Vagina (tissue), 2 donors: ENCODE measurements at regions not wholly inside any gene's neighbourhood (a gene's known extent, or its start where the extent isn't known, plus 50 kb on each side); places are given as distances from the start of the nearest gene placed in this dataset.

Source experiments
- DNase-seq, 2 donors: peaks; one replicate each; pipeline ENCODE4 v3.0.0-alpha.2; 2017; ENCODE audit errors: extremely low spot score in 2 of 2
- H3K27ac ChIP-seq: fragments of 200-600 bp; sonication (generic); one replicate; pipeline ENCODE4 v1.5.1; 2019
- H3K27me3 ChIP-seq: fragments of 200-600 bp; sonication (generic); one replicate; pipeline ENCODE4 v1.5.1; 2019
- H3K36me3 ChIP-seq, 2 donors: fragments of 200-600 bp; sonication (generic); one replicate each; pipeline ENCODE4 v1.5.1; 2017 to 2019
- H3K4me1 ChIP-seq: fragments of 200-600 bp; sonication (generic); one replicate; pipeline ENCODE4 v1.5.1; 2019
- H3K4me3 ChIP-seq, 2 donors: fragments of 200-600 bp; sonication (generic); 1 replicate in 1 of 2; 2 replicates in 1 of 2; pipeline ENCODE4 v1.5.1; 2016 to 2019
- H3K9me3 ChIP-seq: fragments of 200-600 bp; sonication (generic); one replicate; pipeline ENCODE4 v1.5.1; 2019
- CTCF ChIP-seq, 3 experiments: fragments of 450-650 bp in 2 of 3; fragments of 200-600 bp in 1 of 3; sonication (generic) in 1 of 3; IDR thresholded peaks; one replicate each; pipeline ENCODE4 v1.5.1; 2017 to 2019; ENCODE audit warnings: antibody characterized with exemption in 3 of 3, mild to moderate bottlenecking in 2 of 3, moderate library complexity in 2 of 3
- POLR2A ChIP-seq, 2 donors: fragments of 450-650 bp; IDR thresholded peaks; one replicate each; pipeline ENCODE4 v1.6.1; 2017; ENCODE audit warnings: antibody characterized with exemption in 2 of 2, mild to moderate bottlenecking in 2 of 2, moderate library complexity in 2 of 2
- POLR2AphosphoS5 ChIP-seq, 2 donors: sonication (generic); formaldehyde crosslinking; IDR thresholded peaks; one replicate each; pipeline ENCODE4 v1.9.0; 2017; ENCODE audit warnings: antibody characterized with exemption in 2 of 2, mild to moderate bottlenecking in 2 of 2, low read depth in 1 of 2; ENCODE audit not compliant: insufficient read depth in 1 of 2
- intact Hi-C: fragments of 100-400 bp; cut with DNase I; formaldehyde crosslinking; loops from one replicate; pipeline ENCODE4 v1.15.1; 2023

- DNase-seq = no peak
- no peak for TF ChIP-seq POLR2AphosphoS5 (IDR thresholded peaks at IDR 0.05; ENCODE audit: insufficient read depth in 1 of 2, low read depth in 1 of 2)
- TF ChIP-seq CTCF (IDR thresholded peaks at IDR 0.05) = no peak
- no peak for TF ChIP-seq POLR2A (IDR thresholded peaks at IDR 0.05)
- Histone ChIP-seq H3K36me3 (no peaks in the 10 kb centered on the region), H3K4me3 (no peak overlapping the region), H3K27ac (no peak overlapping the region), H3K9me3 (no peaks in the 10 kb centered on the region), H3K4me1 (no peaks in the 10 kb centered on the region), H3K27me3 (no peaks in the 10 kb centered on the region)
- intact Hi-C loops = no loop called here
Observed at GRCh38 chr3:193086681-193087080, 154.3 kb upstream of the PLAAT1 start.

- Histone ChIP-seq H3K27me3 (no peaks in the 10 kb centered on the region), H3K4me3 (no peak overlapping the region), H3K27ac (no peak overlapping the region), H3K9me3 (no peaks in the 10 kb centered on the region), H3K4me1 (no peaks in the 10 kb centered on the region), H3K36me3 (no peaks in the 10 kb centered on the region)
- TF ChIP-seq POLR2A (IDR thresholded peaks at IDR 0.05) = no peak
- intact Hi-C loops = no loop called here
- DNase-seq = no peak
Observed at GRCh38 chr3:193087336-193087735, 153.7 kb upstream of the PLAAT1 start.

- TF ChIP-seq POLR2AphosphoS5 (IDR thresholded peaks at IDR 0.05; ENCODE audit: insufficient read depth in 1 of 2, low read depth in 1 of 2) = no peak
- no peaks in the 10 kb centered on the region for H3K4me1 ChIP-seq
- H3K27ac ChIP-seq = no peak overlapping the region
- H3K27me3 ChIP-seq = no peaks in the 10 kb centered on the region
- H3K36me3 ChIP-seq = no peaks in the 10 kb centered on the region
- no peak overlapping the region for H3K4me3 ChIP-seq
- intact Hi-C loops = no loop called here
- no peak for DNase-seq
- H3K9me3 ChIP-seq = no peaks in the 10 kb centered on the region
Observed at GRCh38 chr3:193095366-193095765, 145.7 kb upstream of the PLAAT1 start.

GRCh38 chr3:193096076-193096475 lies 144.9 kb upstream of the PLAAT1 start:
- TF ChIP-seq POLR2A (IDR thresholded peaks at IDR 0.05) (no peak), CTCF (IDR thresholded peaks at IDR 0.05) (no peak), POLR2AphosphoS5 (IDR thresholded peaks at IDR 0.05; ENCODE audit: insufficient read depth in 1 of 2, low read depth in 1 of 2) (no peak)

GRCh38 chr3:193114431-193115340 lies 126.3 kb upstream of the PLAAT1 start:
- Histone ChIP-seq H3K27ac (no peak overlapping the region), H3K4me3 (no peak overlapping the region), H3K4me1 (no peaks in the 10 kb centered on the region), H3K27me3 (no peaks in the 10 kb centered on the region), H3K36me3 (no peaks in the 10 kb centered on the region), H3K9me3 (no peaks in the 10 kb centered on the region)
- intact Hi-C loops = no loop called here
- no peak for DNase-seq
- TF ChIP-seq CTCF (IDR thresholded peaks at IDR 0.05) (no peak), POLR2A (IDR thresholded peaks at IDR 0.05) (no peak), POLR2AphosphoS5 (IDR thresholded peaks at IDR 0.05; ENCODE audit: insufficient read depth in 1 of 2, low read depth in 1 of 2) (no peak)

More at GRCh38 chr3:193096076-193096475, 144.9 kb upstream of the PLAAT1 start:
- H3K4me3 ChIP-seq = no peak overlapping the region
- intact Hi-C loops = no loop called here
- H3K4me1 ChIP-seq = no peaks in the 10 kb centered on the region
- DNase-seq = no peak
- H3K9me3 ChIP-seq = no peaks in the 10 kb centered on the region
- H3K27me3 ChIP-seq = no peaks in the 10 kb centered on the region
- H3K27ac ChIP-seq = no peak overlapping the region
- no peaks in the 10 kb centered on the region for H3K36me3 ChIP-seq

- Histone ChIP-seq H3K4me3 (no peak overlapping the region), H3K4me1 (no peaks in the 10 kb centered on the region), H3K27ac (no peak overlapping the region), H3K9me3 (no peaks in the 10 kb centered on the region), H3K27me3 (no peaks in the 10 kb centered on the region), H3K36me3 (no peaks in the 10 kb centered on the region)
- no peak for DNase-seq
- TF ChIP-seq POLR2AphosphoS5 (IDR thresholded peaks at IDR 0.05; ENCODE audit: insufficient read depth in 1 of 2, low read depth in 1 of 2) (no peak), CTCF (IDR thresholded peaks at IDR 0.05) (no peak), POLR2A (IDR thresholded peaks at IDR 0.05) (no peak)
- intact Hi-C loops = no loop called here
Observed at GRCh38 chr3:193116871-193117270, 124.2 kb upstream of the PLAAT1 start.
